ENCODE measurements at regions not wholly inside any gene's neighbourhood (a gene's known extent, or its start where the extent isn't known, plus 50 kb on each side); places are given as distances from the start of the nearest gene placed in this dataset.

GRCh38 chr13:29713839-29714238 lies 118.4 kb upstream of the SLC7A1 start:
- H3K4me3 ChIP-seq (ENCODE audit: low read depth, low read length), result no peak overlapping the region
- no peak for DNase-seq (ENCODE audit: low read depth)
- TF ChIP-seq, protein P1, sequence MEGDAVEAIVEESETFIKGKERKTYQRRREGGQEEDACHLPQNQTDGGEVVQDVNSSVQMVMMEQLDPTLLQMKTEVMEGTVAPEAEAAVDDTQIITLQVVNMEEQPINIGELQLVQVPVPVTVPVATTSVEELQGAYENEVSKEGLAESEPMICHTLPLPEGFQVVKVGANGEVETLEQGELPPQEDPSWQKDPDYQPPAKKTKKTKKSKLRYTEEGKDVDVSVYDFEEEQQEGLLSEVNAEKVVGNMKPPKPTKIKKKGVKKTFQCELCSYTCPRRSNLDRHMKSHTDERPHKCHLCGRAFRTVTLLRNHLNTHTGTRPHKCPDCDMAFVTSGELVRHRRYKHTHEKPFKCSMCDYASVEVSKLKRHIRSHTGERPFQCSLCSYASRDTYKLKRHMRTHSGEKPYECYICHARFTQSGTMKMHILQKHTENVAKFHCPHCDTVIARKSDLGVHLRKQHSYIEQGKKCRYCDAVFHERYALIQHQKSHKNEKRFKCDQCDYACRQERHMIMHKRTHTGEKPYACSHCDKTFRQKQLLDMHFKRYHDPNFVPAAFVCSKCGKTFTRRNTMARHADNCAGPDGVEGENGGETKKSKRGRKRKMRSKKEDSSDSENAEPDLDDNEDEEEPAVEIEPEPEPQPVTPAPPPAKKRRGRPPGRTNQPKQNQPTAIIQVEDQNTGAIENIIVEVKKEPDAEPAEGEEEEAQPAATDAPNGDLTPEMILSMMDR (conservative IDR thresholded peaks at IDR 0.05; ENCODE audit: low read depth, low read length), result peak; percentile 66

- TF ChIP-seq, protein P1 (conservative IDR thresholded peaks at IDR 0.05; ENCODE audit: low read depth, low read length), result no peak
- no peak for DNase-seq (ENCODE audit: low read depth)
- H3K4me3 ChIP-seq (ENCODE audit: low read depth, low read length), result no peak overlapping the region
These were observed 116.3 kb upstream of the SLC7A1 start for GRCh38 chr13:29711776-29712175.

DNA sequence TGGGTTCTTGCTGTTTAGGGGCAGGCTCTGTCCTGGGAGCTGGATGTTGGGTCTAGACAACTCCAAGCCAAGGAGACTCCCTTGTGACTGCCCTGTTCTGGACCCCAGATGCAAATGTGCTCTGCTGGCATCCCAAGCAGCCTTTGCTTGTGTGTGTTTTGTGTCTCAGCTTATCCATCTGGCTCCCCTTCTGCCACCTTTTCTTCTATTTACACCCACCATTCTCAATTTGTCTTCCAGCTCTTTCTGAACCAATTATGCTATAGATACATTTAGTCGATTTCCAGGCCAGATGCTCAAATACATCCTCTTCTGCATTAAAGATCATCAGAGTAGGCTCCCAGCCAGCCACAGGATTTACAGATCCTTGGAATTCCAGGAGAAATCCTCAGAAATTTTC lies 115.0 kb upstream of the SLC7A1 start:
- DNase-seq (ENCODE audit: low read depth), result no peak
- TF ChIP-seq, protein P1 (conservative IDR thresholded peaks at IDR 0.05; ENCODE audit: low read depth, low read length), result no peak
- no peak overlapping the region for H3K4me3 ChIP-seq (ENCODE audit: low read depth, low read length)

DNA sequence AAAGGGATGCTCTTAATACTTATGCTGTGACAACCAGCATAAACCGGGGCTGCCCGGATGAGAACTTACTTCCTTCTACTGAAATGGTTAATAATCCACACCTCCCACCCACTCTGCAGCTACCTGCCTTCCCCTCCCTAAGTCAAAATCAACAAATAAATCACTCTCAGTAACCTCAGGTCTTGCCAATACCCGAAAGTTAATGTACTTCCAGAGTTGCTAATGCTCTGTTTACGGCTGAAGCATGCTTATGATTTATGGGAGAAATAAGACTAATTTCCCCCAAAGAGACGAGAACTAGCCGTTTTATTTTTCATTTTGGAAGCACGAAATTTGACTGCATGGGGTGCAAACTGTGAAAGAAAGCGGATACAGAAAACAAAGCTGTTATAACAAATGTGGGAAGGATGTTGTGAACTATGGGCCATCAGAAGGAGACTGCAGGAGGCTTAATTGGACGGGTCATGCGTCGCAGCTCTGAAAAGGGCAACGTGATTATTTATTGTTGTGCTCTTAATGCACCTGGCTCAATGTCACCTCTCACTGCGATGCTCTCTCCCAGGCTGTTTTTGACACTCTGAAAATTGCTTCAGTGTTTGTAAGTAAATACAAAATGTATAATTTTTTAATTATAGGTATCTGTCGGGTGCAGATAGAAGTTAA lies 114.0 kb upstream of the SLC7A1 start:
- H3K4me3 ChIP-seq (ENCODE audit: low read depth, low read length), result no peak overlapping the region
- TF ChIP-seq, protein P1 (conservative IDR thresholded peaks at IDR 0.05; ENCODE audit: low read depth, low read length), result no peak
- no peak for DNase-seq (ENCODE audit: low read depth)

GRCh38 chr13:29707876-29708543 lies 112.5 kb upstream of the SLC7A1 start:
- no peak for DNase-seq (ENCODE audit: low read depth)
- TF ChIP-seq, protein P1 (conservative IDR thresholded peaks at IDR 0.05; ENCODE audit: low read depth, low read length), result peak; percentile 79
- H3K4me3 ChIP-seq (ENCODE audit: low read depth, low read length), result no peak overlapping the region

GRCh38 chr13:29706923-29707322 lies 111.4 kb upstream of the SLC7A1 start:
- no peak for DNase-seq (ENCODE audit: low read depth)
- H3K4me3 ChIP-seq (ENCODE audit: low read depth, low read length), result no peak overlapping the region
- TF ChIP-seq, protein P1 (conservative IDR thresholded peaks at IDR 0.05; ENCODE audit: low read depth, low read length), result no peak

- H3K4me3 ChIP-seq (ENCODE audit: low read depth, low read length), result no peak overlapping the region
- TF ChIP-seq, protein P1 (conservative IDR thresholded peaks at IDR 0.05; ENCODE audit: low read depth, low read length), result no peak
- no peak for DNase-seq (ENCODE audit: low read depth)
These were observed 109.2 kb upstream of the SLC7A1 start for GRCh38 chr13:29704648-29705047.

Measured in epithelial cell of proximal tubule (primary cell).